HG03432 (cell line): ENCODE measurements at regions not wholly inside any gene's neighbourhood (a gene's known extent, or its start where the extent isn't known, plus 50 kb on each side); places are given as distances from the start of the nearest gene placed in this dataset.
A peak's percentile ranks its signal among the peaks of the same experiment; 100 is the strongest.

Experiments used
- ATAC-seq: cut with Tn5 transposase; IDR thresholded peaks from one replicate; pipeline ENCODE4 v1.9.1; 2021; ENCODE audit warnings: mild to moderate bottlenecking, moderate library complexity; ENCODE audit not compliant: unreplicated experiment

DNA sequence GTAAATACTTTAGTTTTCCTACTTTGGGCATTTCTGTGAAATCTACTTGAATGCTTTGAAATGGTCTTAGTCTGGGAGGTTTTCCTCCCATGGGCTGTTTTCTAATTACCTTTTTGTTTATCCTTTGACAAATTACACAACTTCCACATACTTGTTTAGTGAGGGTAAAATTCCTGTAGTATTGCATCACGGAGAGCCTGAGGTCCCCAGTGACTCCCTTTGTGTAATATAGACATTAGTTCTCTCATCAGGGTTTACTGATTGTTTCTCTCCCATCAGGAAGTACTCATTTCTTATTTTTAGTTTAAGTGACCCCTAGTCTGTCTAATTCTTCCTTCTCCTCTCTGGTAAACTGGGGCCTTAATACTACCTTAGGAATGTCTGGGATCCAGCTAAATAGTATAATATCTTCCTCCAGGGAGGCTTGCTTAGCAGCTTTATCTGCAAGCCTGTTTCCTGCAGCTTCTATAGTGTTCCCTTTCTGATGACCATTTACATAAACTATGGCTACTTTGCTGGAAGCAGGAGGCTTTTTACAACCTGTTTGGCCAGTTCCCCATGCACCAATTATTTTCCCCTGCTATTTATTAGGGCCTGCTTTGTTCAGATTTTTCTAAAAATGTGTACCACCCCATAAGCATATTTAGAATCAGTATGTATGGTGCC, 87.2 kb upstream of the XCR1 start:
- no peak for ATAC-seq

DNA sequence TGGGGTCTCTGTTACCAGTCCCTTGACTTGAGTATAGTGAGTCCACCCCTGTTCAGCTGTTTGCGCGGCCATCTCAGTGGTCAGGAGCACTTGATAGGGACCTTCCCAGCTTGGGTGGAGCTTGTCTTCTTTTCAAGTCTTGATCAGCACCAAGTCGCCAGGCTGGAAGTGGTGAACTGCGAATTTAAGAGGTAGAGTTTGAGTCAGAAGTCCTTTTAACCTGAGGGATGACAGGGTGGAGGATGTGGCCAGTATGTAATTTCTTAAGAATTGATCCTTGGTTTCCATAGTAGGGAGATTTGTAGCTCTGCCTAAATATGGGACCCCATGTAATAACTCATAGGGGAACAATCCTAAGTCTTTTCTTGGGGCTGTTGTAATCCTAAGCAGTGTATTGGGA, 86.3 kb upstream of the XCR1 start:
- ATAC-seq = no peak

DNA sequence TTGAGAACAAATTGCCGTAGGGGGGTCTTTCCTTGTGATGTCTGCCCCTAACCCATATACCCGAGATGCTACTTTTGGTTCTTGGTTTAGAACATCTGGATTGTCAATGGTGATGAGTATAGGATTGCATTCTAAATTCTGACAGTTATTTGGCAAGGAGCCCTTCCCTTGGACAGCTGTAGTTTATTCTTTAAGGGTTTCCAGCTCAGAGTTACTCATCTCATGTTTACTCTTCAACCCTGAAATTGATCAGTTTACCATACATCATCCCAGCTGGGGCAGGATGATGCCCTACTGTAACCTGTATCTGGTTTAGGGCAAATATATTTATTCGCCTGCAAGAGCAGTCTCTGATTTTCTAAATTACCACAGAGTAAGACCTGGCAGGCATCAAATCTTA, 85.7 kb upstream of the XCR1 start:
- ATAC-seq = no peak

DNA sequence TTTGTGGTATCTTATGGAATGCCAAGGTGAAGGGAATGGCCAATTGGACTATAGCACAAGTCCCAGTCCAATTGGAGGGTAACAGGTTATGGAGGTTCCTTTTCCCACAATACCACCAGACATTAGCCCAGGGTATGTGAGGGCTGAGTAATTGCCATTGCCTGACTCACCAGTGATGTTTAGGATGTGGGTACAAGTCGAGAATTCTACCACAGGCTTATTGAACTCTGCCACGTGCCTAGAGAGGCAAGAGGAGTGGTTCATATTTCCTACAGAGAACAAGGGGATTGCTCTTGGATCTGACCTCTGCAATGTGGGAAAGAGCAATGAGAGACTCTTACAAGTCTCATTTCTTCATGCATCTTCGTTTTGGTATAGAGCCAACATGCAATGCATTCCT, 85.0 kb upstream of the XCR1 start:
- ATAC-seq = no peak

DNA sequence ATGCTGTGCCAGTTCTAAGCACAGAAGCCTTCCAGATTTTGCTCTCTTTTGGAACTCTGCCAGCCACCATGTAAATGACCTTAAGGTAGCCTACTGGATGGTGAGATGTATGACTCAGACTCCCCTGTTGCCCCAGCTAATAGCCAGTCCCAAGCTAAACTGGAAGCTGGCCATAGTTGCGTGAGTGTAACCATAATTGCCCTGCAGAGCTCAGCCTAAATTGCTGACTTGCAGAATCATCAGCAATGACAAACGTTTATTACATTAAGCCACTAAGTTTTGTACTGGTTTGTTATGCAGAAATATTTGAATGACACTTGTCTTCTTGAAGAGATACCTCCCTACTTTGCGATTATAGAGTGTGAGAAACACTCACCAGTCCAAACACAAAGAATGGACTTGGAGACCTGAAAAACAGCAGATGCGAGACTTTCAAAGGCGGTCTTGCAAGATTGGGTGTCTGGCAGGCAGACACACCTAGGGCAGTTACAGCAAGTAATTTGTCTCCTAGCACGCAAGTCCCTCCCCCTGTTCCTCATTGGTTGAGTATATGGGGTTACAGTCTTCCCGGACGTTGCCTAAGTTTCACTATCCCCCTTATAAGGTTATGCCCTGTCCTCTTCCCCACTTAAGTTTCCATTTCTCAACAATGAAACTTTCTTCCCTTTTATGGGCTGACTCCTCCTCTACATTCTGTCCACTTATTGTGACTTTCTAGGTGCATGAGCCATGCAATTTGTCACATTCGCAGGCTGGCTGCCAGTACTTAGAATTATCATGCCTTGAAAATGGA, 83.6 kb upstream of the XCR1 start:
- peak; percentile 87 for ATAC-seq

DNA sequence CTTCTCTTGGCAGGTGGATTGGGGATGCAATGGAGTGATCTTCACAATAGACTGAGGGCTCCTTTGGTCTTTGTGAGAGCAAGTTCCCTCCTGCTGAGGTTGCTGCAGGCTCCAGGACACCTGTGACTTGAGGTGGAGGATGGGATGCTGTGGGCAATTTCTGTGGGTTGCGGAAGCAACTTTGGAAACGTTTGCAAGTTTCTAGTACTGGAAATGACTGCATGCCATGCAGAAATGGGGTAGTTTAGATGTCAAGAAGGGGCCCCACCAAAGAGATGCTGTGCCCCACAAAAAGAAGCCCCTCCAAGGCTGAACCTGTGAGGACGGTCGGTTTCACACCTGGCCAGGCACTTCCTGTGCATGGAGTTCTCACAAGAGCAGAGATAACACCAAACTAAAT, 80.4 kb upstream of the XCR1 start:
- ATAC-seq = no peak

DNA sequence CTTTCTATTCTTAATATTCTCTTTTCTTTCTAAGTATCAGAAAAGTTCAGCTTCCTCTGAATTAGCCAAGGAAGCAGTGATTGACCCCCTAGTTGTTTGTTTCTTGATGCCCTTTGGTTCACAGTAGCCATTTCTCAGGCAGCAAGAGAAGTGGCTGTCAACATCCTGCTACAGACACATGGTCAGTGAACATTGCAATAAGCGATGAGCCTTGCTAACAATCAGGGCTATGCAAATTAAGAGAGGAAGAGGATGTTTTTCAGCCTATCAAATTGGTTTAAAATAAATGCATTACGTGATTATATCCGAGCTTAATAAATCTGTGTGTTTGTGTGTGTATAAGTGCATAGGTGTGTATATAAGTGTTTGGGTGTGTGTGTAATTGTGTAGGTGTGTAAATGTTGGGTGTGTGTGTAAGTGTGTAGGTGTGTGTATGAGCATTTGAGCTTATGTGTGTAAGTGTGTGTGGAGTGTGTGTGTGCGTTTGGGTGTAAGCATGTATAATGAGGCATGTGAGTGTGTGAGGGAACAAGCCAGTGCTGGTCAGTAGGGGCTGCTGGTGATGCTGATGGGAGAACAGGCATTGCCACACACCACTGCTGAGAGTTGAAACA, 78.1 kb upstream of the XCR1 start:
- ATAC-seq = no peak

DNA sequence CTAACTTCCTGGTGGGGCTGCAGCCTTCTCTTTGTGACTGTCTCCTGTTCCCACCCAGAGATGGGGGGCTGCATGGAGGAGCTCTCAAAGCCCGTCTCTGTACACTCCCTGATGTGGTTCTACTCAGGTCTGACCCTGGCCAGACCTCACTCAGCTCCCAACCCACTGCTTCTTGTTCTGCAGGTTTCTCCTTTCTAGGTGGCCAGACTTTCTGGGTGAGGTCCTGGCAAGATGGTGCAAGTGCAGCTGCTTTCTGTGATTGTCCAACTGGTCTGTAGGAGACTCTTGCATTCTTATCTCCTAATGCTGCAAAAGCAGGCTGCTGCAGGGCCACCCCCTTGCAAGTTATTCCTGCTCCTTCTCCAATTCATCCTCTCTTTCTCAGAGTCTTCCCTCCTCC, 77.4 kb upstream of the XCR1 start:
- no peak for ATAC-seq

DNA sequence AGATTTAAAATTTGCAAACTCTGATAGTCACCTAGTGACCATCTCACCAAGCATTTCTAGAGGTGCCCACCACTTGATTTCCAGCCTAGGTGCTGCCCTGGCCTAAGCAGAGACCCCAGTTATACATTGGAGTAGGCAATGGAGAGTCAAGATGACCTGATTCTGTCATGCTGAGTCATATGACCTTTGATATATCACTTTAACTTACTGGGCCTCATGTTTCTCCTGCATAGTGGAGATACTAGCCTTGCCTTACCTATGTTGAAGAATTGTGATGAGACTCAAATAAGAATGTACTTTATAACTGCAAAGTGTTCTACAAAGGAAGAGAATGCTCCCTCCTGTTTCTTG, 75.5 kb upstream of the XCR1 start:
- ATAC-seq = no peak

DNA sequence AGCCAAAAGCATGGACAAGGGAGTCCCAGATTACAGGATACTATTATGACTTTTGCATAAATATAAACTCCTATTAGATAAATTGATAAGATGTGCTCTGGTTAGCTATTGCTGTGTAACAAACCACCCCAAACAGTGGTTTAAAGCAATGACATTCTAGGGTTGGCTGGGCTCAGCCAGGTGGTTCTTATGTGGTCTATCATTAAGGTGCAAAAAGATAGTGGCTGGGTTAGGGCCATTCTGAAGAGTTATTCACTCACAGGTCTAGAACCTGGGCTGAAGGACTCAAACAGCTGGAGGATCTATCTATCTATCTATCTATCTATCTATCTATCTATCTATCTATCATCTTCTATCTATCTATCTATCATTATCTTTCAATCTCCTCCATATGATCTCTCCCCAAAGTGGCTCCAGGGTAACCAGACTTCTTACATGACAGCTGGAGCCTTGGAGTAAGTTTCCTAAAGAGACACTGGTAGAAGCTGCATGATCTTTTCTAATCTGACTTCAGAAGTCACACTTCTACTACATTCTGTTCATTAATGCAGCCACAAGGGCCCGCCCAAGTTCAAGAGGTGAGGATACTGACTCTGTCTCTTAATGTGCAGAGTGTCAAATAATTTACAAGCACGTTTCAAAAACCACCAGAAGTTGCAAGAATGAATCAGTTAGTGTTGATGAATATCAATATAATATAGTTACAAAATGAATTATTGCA, 74.9 kb upstream of the XCR1 start:
- no peak for ATAC-seq

DNA sequence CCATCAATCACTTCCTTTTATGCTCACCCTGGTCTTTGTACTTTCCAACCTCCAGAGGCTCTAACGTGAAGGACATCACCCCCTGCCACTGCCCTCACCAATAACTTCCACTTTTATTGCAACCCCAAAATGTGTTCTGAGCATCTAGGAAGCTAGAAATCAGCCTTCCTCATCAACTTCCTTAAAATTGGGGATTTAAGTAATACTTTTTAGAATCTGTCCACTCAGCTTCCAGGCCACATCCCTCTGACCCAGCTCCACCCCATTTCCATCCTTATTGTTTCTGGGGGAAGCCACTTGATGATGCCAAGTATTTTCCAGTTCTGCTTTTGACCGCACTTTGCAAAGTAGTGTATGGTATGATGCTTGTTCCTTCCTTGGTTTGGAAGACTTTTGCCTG, 73.5 kb upstream of the XCR1 start:
- ATAC-seq = no peak

DNA sequence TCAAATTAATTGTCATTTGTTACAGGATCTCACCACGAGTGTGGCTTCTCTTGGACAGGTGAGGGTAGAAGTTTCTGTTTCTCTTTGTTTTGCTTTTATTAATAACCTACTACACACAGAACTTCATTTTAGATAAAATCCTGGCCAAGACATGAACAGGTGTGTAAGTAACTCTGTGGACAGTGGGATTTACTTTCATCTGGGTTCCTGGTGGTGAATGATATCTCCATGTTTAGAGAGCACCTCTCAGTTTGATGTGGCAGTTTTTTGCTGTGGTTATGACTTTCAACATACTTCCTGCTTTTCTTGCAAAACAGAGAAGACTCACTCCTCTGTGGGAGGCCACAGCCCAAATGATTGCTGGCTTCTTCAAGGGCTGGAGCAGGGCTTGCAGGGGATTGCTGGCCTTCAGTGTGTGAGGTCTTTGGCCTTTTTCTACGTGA, 71.1 kb upstream of the XCR1 start:
- peak; percentile 66 for ATAC-seq

DNA sequence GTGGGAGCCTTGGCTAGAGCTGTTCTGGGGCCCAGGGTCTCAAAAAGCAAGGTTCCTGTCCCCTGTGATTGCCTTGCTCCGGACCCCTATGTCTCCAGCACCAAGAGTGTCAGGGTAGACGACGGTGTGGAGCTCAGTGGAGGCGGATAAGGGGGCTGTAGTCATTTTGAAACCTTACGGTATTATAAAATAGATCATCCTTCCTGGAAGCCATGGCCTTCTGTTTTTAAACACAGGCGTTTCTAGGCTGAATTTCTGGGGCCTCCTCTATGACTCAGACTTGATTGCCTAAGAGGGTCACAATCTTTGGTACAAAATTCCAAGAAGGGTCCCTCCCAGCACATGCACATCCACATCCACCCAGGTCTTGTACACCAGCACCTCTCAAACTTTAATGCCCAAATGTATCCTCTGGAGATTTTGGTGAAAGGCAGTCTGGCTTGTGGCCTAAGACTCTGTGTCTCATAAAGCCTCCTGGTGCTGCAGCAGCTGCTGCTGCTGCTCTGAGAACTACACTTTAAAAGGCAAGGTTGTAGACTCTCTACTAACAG, 70.5 kb upstream of the XCR1 start:
- ATAC-seq = peak; percentile 35

DNA sequence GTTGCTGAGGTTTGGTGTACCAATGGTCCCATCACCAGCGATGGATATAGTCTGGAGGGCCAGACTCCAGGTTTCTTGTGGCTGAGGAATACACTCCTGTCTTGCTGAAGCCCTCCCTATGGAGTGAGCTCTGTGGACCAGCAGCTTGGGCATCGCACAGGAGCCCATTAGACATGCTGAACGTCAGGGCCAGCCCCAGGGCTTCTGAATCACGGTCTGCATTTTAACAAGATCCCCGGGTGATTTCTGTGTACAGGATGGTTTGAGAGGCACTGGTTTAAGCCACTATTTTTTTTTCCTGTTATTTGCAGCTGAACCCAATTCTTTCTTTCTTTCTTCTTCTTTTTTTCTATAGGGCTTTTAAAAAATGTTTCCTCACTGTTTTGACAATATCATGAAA, 69.5 kb upstream of the XCR1 start:
- ATAC-seq = no peak

DNA sequence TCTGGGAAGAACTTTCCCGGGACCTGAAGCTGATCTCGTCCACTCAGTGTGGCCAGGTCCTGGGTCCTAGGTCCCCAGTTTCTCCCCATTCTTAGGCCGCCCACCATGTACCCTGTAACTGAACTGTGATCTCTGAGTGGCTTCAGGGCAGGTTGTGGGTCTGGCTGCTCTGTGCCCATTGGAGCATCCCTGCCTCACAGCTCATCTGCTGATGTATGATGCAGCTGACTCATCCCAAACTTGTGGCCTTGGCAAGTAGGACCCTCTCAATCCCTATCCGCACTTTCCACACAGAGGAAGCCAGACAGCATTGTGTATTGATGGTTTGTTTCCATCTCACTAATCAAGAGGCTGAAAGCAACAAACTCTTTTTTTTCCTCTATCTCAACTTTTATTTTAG, 69.1 kb upstream of the XCR1 start:
- ATAC-seq = no peak

DNA sequence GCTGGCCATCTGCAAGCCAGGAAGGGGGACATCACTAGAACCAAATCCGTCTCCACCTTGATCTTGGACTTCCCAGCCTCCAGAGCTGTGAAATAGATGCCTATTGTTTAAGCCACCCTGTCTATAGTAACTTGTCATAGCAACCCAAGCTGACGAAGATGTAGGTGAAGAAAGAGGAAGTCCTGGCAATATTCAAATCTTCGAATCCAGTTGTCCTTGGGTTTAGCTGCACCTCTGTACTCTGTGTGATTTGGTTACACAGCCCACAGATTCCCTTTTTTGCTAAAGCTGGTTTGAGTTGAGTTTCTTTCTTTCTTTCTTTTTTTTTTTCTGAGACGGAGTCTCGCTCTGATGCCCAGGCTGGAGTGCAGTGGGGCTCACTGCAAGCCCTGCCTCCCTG, 68.0 kb upstream of the XCR1 start:
- peak; percentile 53 for ATAC-seq

DNA sequence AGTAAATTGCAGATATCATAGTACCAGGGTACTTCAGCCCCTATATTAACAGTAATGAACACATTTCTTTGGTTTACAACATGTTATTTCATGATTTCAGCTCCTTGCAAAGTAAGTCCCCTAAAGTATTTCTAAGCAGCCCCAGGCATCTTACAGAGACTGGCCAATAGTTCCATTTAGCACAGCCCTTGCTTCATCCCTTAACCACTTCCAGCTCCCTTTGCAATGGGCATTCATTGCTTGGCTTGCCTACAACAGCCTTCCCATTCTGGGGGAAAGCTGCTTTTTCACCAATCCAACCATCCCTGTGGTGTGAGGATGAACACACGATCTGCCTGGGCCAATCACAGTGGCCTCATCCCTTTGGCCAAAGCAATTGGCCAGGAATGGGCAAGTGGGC, 67.2 kb upstream of the XCR1 start:
- ATAC-seq = no peak

DNA sequence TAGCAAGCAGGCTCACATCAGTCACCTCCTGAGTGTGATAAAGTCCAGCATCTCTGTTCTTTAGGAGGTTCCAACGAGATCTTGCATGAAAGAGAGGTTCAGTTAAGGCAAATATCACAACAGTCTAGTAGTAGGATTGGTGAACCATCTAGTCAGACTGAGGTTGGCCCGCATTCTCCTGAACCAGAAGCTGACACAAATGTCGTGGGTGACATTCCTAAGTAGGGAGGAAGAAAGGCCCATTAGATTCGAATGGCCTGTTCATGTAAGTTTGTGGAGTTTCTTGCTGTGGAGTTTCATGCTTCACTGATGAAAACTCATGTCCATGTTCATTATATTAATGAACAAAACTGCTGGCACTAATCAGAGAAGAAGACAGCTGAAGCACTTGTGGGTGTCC, 66.7 kb upstream of the XCR1 start:
- ATAC-seq = no peak

DNA sequence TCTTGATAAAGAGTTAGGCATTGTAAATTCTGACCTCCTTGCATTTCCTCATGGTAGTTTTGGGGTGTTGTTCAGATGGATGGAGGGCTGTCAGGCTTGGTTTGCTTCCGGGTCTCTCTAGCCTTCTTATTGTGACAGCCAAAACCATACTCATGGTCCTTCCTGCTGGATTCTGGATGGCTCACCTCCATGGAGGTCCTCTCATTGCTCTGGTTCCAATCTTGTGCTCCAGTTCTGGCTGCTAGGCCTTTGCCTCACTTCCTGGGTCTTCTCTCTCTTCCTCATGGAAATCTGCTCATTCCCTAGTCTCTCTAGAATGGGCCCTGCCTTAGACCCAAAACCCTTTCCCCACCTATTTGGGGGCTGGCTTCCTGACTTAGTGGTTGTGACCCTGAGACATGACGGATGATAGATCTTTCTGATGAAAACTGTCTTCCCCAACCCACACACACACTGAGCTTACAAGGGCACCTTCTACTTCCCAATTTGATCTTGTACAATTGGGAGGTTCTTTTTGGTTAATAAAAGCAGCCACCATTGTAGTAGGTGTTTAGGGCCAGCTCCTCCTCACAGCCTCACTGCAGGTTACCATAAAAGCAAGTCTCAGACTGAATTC, 66.2 kb upstream of the XCR1 start:
- no peak for ATAC-seq

DNA sequence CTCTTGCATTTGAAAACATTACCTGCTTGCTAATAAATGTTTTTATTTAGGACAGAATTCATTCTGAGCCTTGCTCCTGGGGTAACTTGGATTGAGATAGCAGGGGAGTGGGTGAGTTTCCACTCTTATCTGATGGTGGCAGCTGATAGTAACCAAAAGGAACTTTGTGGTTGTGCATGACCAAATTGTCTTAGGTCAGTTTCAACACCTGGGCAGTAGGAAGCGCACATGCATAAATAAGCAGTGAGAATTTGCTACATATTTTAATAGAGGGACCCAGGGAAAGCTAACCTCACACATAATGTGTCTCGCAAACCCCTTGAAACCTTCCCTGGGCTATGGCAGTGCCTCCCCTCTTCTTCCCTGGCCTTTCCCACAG, 65.4 kb upstream of the XCR1 start:
- ATAC-seq = no peak
